WERI-Rb-1 (cell line): ENCODE measurements at regions not wholly inside any gene's neighbourhood (a gene's known extent, or its start where the extent isn't known, plus 50 kb on each side); places are given as distances from the start of the nearest gene placed in this dataset.
A peak's percentile ranks its signal among the peaks of the same experiment; 100 is the strongest.

Experiments used
- DNase-seq: peaks from one replicate; pipeline ENCODE4 v3.0.0-alpha.2; 2020
- H3K27ac ChIP-seq: fragments of 250-450 bp; sonication (Bioruptor Pico); 2 replicates; pipeline ENCODE4 v1.5.1; 2020; ENCODE audit warnings: mild to moderate bottlenecking, moderate library complexity
- H3K27me3 ChIP-seq: fragments of 250-450 bp; sonication (Bioruptor Pico); 2 replicates; pipeline ENCODE4 v1.5.1; 2021; ENCODE audit warnings: mild to moderate bottlenecking, low read depth, moderate library complexity; ENCODE audit not compliant: insufficient read depth, severe bottlenecking
- H3K36me3 ChIP-seq: fragments of 250-450 bp; sonication (Bioruptor Pico); 2 replicates; pipeline ENCODE4 v1.5.1; 2020; ENCODE audit warnings: mild to moderate bottlenecking, moderate library complexity
- H3K4me3 ChIP-seq: 2 replicates; pipeline ENCODE4 v1.5.1; 2011; ENCODE audit warnings: low read depth, mild to moderate bottlenecking, control low read depth, low read length
- H3K9me3 ChIP-seq: fragments of 250-450 bp; sonication (Bioruptor Pico); 2 replicates; pipeline ENCODE4 v1.5.1; 2021; ENCODE audit warnings: mild to moderate bottlenecking, moderate library complexity; ENCODE audit not compliant: severe bottlenecking
- CTCF ChIP-seq: IDR thresholded peaks from 2 replicates; pipeline ENCODE4 v1.5.1; 2011; ENCODE audit warnings: low read depth, mild to moderate bottlenecking, control low read depth, inconsistent platforms, low read length

GRCh38 chr9:99391937-99392594 lies 170.0 kb downstream of the SEC61B start:
- no peak overlapping the region for H3K4me3 ChIP-seq
- H3K27me3 ChIP-seq: no peaks in the 10 kb centered on the region
- no peak for TF ChIP-seq CTCF
- no peak for DNase-seq
- H3K36me3 ChIP-seq: no peaks in the 10 kb centered on the region
- no peak overlapping the region for H3K27ac ChIP-seq
- no peaks in the 10 kb centered on the region for H3K9me3 ChIP-seq

- Histone ChIP-seq H3K36me3 (no peaks in the 10 kb centered on the region), H3K27me3 (no peaks in the 10 kb centered on the region), H3K9me3 (no peaks in the 10 kb centered on the region), H3K27ac (no peak overlapping the region), H3K4me3 (no peak overlapping the region)
- no peak for DNase-seq
- TF ChIP-seq CTCF: no peak
Observed at GRCh38 chr9:99392986-99393385, 170.9 kb downstream of the SEC61B start.

- Histone ChIP-seq H3K27me3 (no peaks in the 10 kb centered on the region), H3K27ac (no peak overlapping the region), H3K9me3 (no peaks in the 10 kb centered on the region), H3K4me3 (no peak overlapping the region), H3K36me3 (no peaks in the 10 kb centered on the region)
- no peak for TF ChIP-seq CTCF
- peak; percentile 53 for DNase-seq
Observed at GRCh38 chr9:99393993-99394392, 171.9 kb downstream of the SEC61B start.

GRCh38 chr9:99398241-99398640 lies 176.2 kb downstream of the SEC61B start:
- Histone ChIP-seq H3K36me3 (no peaks in the 10 kb centered on the region), H3K27ac (no peak overlapping the region), H3K9me3 (no peaks in the 10 kb centered on the region), H3K4me3 (no peak overlapping the region), H3K27me3 (no peaks in the 10 kb centered on the region)
- DNase-seq: no peak
- TF ChIP-seq CTCF: no peak

GRCh38 chr9:99399474-99399873 lies 177.4 kb downstream of the SEC61B start:
- Histone ChIP-seq H3K9me3 (no peaks in the 10 kb centered on the region), H3K27me3 (no peaks in the 10 kb centered on the region), H3K27ac (no peak overlapping the region), H3K36me3 (no peaks in the 10 kb centered on the region), H3K4me3 (no peak overlapping the region)
- no peak for DNase-seq
- no peak for TF ChIP-seq CTCF

- Histone ChIP-seq H3K27ac (no peak overlapping the region), H3K9me3 (no peaks in the 10 kb centered on the region), H3K36me3 (no peaks in the 10 kb centered on the region), H3K27me3 (no peaks in the 10 kb centered on the region), H3K4me3 (no peak overlapping the region)
- TF ChIP-seq CTCF: peak; percentile 32; the same call in 1 of the 2 replicates
- DNase-seq: no peak
Observed at GRCh38 chr9:99400184-99400731, 178.2 kb downstream of the SEC61B start.
